ENCODE measurements at regions not wholly inside any gene's neighbourhood (a gene's known extent, or its start where the extent isn't known, plus 50 kb on each side); places are given as distances from the start of the nearest gene placed in this dataset.
A peak's percentile ranks its signal among the peaks of the same experiment; 100 is the strongest.

DNA sequence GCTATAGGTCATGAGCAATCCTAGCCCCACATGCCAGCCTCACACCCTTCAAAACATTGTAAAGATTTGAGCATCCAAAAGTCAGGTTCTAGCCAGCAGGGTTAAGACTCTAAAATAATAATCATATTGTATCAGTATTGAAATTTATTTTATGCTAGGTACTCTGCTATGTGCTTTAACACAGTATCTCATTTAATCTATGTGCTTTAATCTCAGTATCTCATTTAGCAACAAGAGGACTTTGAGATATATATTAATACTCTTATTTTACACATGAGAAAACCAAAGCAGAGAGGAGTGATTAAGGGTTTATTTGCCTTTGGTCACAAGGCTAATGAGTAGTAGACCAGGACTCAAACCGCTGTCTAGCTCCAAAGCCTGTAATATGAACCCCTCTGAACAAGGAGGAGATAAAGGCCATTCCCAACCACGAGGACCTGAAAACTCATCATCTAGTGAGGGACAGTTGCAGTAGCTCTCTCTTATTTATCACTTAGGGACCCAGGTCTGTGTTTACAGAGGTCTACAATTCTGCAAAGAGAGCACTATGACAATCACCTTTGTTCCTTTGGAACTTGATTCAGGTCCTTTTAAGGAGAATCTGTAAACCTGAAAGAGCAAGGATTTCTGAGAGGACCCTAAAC lies 116.5 kb upstream of the SERTAD2 start:
- Histone ChIP-seq H3K4me2 (ENCODE audit: low read length) (no peak overlapping the region), H3K4me3 (ENCODE audit: low read depth, low read length) (no peak overlapping the region), H3K36me3 (ENCODE audit: control insufficient read depth, insufficient read depth, low read length) (no peaks in the 10 kb centered on the region), H3K9ac (no peak overlapping the region), H3K27ac (no peak overlapping the region), H3K9me3 (ENCODE audit: control insufficient read depth, low read length) (no peaks in the 10 kb centered on the region), H3K4me1 (no peaks in the 10 kb centered on the region), H3K79me2 (no peaks in the 10 kb centered on the region), H3K27me3 (ENCODE audit: control insufficient read depth, insufficient read depth, low read length) (no peaks in the 10 kb centered on the region), H2AFZ (peak overlapping the region; percentile 22)
- no peak for TF ChIP-seq CTCF (IDR thresholded peaks at IDR 0.05)

GRCh38 chr2:64770781-64771334 lies 117.1 kb upstream of the SERTAD2 start:
- no peak overlapping the region for H3K27ac ChIP-seq
- no peaks in the 10 kb centered on the region for H3K4me1 ChIP-seq
- TF ChIP-seq CTCF (IDR thresholded peaks at IDR 0.05) = no peak
- H3K9ac ChIP-seq = no peak overlapping the region
- H3K9me3 ChIP-seq (ENCODE audit: control insufficient read depth, low read length) = no peaks in the 10 kb centered on the region
- no peaks in the 10 kb centered on the region for H3K36me3 ChIP-seq (ENCODE audit: control insufficient read depth, insufficient read depth, low read length)
- no peak overlapping the region for H3K4me2 ChIP-seq (ENCODE audit: low read length)
- no peaks in the 10 kb centered on the region for H3K27me3 ChIP-seq (ENCODE audit: control insufficient read depth, insufficient read depth, low read length)
- peak overlapping the region; percentile 22 for H2AFZ ChIP-seq
- no peak overlapping the region for H3K4me3 ChIP-seq (ENCODE audit: low read depth, low read length)
- no peaks in the 10 kb centered on the region for H3K79me2 ChIP-seq

DNA sequence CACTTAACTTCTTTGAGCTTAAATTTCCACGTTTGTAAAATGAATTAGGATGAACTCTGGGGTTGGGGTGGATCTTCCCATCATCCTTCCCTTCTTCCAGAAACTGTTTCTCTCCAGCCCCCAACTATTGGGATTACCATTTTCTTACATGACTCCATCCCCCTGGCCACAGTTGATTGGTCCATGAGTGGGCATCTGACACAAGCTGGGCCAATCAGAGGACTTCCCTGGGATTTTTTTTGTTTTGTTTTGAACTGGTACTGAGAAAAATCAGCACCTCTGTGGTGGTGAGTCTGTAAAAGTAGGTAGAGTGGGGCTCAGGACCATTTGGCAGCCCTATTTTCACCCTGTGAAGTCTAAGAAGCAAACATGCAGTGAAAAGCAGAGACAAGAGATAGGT lies 118.0 kb upstream of the SERTAD2 start:
- TF ChIP-seq CTCF (IDR thresholded peaks at IDR 0.05) = no peak
- no peak overlapping the region for H3K4me3 ChIP-seq (ENCODE audit: low read depth, low read length)
- H3K9me3 ChIP-seq (ENCODE audit: control insufficient read depth, low read length) = no peaks in the 10 kb centered on the region
- H2AFZ ChIP-seq = no peak overlapping the region
- no peaks in the 10 kb centered on the region for H3K27me3 ChIP-seq (ENCODE audit: control insufficient read depth, insufficient read depth, low read length)
- H3K4me2 ChIP-seq (ENCODE audit: low read length) = no peak overlapping the region
- H3K9ac ChIP-seq = no peak overlapping the region
- no peaks in the 10 kb centered on the region for H3K79me2 ChIP-seq
- H3K4me1 ChIP-seq = no peaks in the 10 kb centered on the region
- no peak overlapping the region for H3K27ac ChIP-seq
- no peaks in the 10 kb centered on the region for H3K36me3 ChIP-seq (ENCODE audit: control insufficient read depth, insufficient read depth, low read length)

DNA sequence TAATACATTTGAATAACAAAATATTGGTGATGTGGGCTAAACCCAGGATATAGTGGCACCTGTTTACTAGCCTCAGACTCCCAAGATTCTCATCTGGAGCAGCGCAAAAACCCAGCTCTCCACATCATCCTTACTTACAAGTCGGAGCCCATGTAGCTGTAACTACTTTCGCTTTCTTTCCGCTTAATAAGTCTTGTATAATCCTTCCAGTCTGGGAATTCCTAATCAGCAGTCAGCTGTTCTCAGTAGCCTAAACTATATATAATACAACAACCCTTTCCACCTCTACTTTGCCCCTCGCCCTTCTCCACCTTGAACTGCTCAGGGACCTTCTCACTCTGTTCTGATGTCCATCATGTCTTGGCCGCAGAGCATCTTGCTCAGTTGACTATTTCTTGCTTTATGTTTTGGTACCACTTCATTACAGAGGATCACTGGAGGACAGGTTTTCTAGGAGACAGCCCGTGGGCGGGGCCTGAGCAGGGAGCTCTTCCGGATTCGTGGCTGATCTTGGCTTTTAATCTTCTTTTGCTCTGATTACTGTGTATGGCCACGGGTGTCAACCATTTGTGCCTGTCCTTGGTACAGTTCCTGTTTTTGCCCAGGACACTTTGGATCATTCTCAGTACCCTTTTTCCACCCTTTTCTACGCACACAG lies 119.9 kb upstream of the SERTAD2 start:
- Histone ChIP-seq H3K9me3 (ENCODE audit: control insufficient read depth, low read length) (no peaks in the 10 kb centered on the region), H3K4me1 (no peaks in the 10 kb centered on the region), H3K79me2 (no peaks in the 10 kb centered on the region), H3K27me3 (ENCODE audit: control insufficient read depth, insufficient read depth, low read length) (no peaks in the 10 kb centered on the region), H3K4me3 (ENCODE audit: low read depth, low read length) (no peak overlapping the region), H3K4me2 (ENCODE audit: low read length) (no peak overlapping the region), H3K27ac (no peak overlapping the region), H3K36me3 (ENCODE audit: control insufficient read depth, insufficient read depth, low read length) (no peaks in the 10 kb centered on the region), H2AFZ (no peak overlapping the region), H3K9ac (no peak overlapping the region)
- TF ChIP-seq CTCF (IDR thresholded peaks at IDR 0.05) = no peak
